Astrocyte (in vitro differentiated cells and primary cell): ENCODE measurements at regions not wholly inside any gene's neighbourhood (a gene's known extent, or its start where the extent isn't known, plus 50 kb on each side); places are given as distances from the start of the nearest gene placed in this dataset.

Source experiments
- DNase-seq: peaks from one replicate; pipeline ENCODE4 v3.0.0-alpha.2; 2010; ENCODE audit warnings: low read depth
- FAIRE-seq: peaks from 2 replicates; lab custom pipeline; 2011; peaks lifted over from hg19 to GRCh38; lab: Jason Lieb, UNC
- H2AFZ ChIP-seq: 2 replicates; pipeline ENCODE4 v1.6.0; 2012; ENCODE audit warnings: low read depth, low read length, inconsistent platforms
- H3K27ac ChIP-seq: 2 replicates; pipeline ENCODE4 v1.5.1; 2011; ENCODE audit warnings: low read depth, low read length, inconsistent platforms
- H3K27me3 ChIP-seq: 2 replicates; pipeline ENCODE4 v1.6.0; 2011; ENCODE audit warnings: low read length, inconsistent platforms; ENCODE audit not compliant: insufficient read depth
- H3K36me3 ChIP-seq: 2 replicates; pipeline ENCODE4 v1.5.1; 2011; ENCODE audit warnings: low read length, inconsistent platforms; ENCODE audit not compliant: insufficient read depth
- H3K4me1 ChIP-seq: 2 replicates; pipeline ENCODE4 v1.5.1; 2011; ENCODE audit warnings: low read length, inconsistent platforms; ENCODE audit not compliant: insufficient read depth
- H3K4me2 ChIP-seq: 2 replicates; pipeline ENCODE4 v1.6.0; 2012; ENCODE audit warnings: low read length, inconsistent platforms
- H3K4me3 ChIP-seq: 2 replicates; pipeline ENCODE4 v1.5.1; 2011; ENCODE audit warnings: low read depth, mild to moderate bottlenecking, low read length, inconsistent platforms; ENCODE audit not compliant: insufficient read depth
- H3K79me2 ChIP-seq: 2 replicates; pipeline ENCODE4 v1.6.0; 2012; ENCODE audit warnings: mild to moderate bottlenecking, low read length, inconsistent platforms; ENCODE audit not compliant: insufficient read depth
- H3K9ac ChIP-seq: 2 replicates; pipeline ENCODE4 v1.6.0; 2012; ENCODE audit warnings: mild to moderate bottlenecking, low read length, inconsistent platforms
- H3K9me3 ChIP-seq: 2 replicates; pipeline ENCODE4 v1.5.1; 2012; ENCODE audit warnings: low read depth, mild to moderate bottlenecking, low read length, inconsistent platforms; ENCODE audit not compliant: insufficient read depth
- H4K20me1 ChIP-seq: 2 replicates; pipeline ENCODE4 v1.6.0; 2012; ENCODE audit warnings: low read length, inconsistent platforms; ENCODE audit not compliant: insufficient read depth
- H3K27ac Mint-ChIP-seq: one replicate; pipeline ENCODE4 v1.8.0; 2021; ENCODE audit warnings: mild to moderate bottlenecking, mixed read lengths; ENCODE audit not compliant: unreplicated experiment
- H3K27me3 Mint-ChIP-seq: one replicate; pipeline ENCODE4 v1.8.0; 2021; ENCODE audit warnings: low read depth, mixed read lengths; ENCODE audit not compliant: unreplicated experiment
- H3K36me3 Mint-ChIP-seq: one replicate; pipeline ENCODE4 v1.8.0; 2021; ENCODE audit warnings: low read depth, mixed read lengths; ENCODE audit not compliant: unreplicated experiment
- H3K4me1 Mint-ChIP-seq: one replicate; pipeline ENCODE4 v1.8.0; 2021; ENCODE audit warnings: low read depth, mixed read lengths; ENCODE audit not compliant: unreplicated experiment
- H3K4me3 Mint-ChIP-seq: one replicate; pipeline ENCODE4 v1.8.0; 2021; ENCODE audit warnings: mild to moderate bottlenecking, moderate library complexity, mixed read lengths; ENCODE audit not compliant: unreplicated experiment
- H3K9me3 Mint-ChIP-seq: one replicate; pipeline ENCODE4 v1.8.0; 2021; ENCODE audit warnings: mild to moderate bottlenecking, mixed read lengths; ENCODE audit not compliant: unreplicated experiment
- EZH2 ChIP-seq: IDR thresholded peaks from 2 replicates; pipeline ENCODE4 v1.6.1; 2012; ENCODE audit warnings: mild to moderate bottlenecking, low read length, inconsistent platforms; ENCODE audit not compliant: insufficient read depth
- TF ChIP-seq, protein P1 (sequence below): IDR thresholded peaks from 2 replicates; pipeline ENCODE4 v1.5.1; 2011; ENCODE audit warnings: low read depth, mild to moderate bottlenecking, inconsistent platforms, low read length, moderate library complexity; ENCODE audit not compliant: insufficient read depth

GRCh38 chr4:24211856-24212255, 322.0 kb upstream of the PPARGC1A start:
- H3K4me1 ChIP-seq, result peaks cover 8% of the 10 kb centered on the region
- no peak overlapping the region for H3K9ac ChIP-seq
- no peak overlapping the region for H3K4me3 Mint-ChIP-seq
- no peak overlapping the region for H3K27ac Mint-ChIP-seq
- no peak overlapping the region for H3K4me3 ChIP-seq
- no peaks in the 10 kb centered on the region for H3K36me3 Mint-ChIP-seq
- H3K27ac ChIP-seq, result no peak overlapping the region
- H3K9me3 Mint-ChIP-seq, result no peaks in the 10 kb centered on the region
- no peak overlapping the region for H2AFZ ChIP-seq
- H3K79me2 ChIP-seq, result no peaks in the 10 kb centered on the region
- no peaks in the 10 kb centered on the region for H3K4me1 Mint-ChIP-seq
- TF ChIP-seq, protein P1, sequence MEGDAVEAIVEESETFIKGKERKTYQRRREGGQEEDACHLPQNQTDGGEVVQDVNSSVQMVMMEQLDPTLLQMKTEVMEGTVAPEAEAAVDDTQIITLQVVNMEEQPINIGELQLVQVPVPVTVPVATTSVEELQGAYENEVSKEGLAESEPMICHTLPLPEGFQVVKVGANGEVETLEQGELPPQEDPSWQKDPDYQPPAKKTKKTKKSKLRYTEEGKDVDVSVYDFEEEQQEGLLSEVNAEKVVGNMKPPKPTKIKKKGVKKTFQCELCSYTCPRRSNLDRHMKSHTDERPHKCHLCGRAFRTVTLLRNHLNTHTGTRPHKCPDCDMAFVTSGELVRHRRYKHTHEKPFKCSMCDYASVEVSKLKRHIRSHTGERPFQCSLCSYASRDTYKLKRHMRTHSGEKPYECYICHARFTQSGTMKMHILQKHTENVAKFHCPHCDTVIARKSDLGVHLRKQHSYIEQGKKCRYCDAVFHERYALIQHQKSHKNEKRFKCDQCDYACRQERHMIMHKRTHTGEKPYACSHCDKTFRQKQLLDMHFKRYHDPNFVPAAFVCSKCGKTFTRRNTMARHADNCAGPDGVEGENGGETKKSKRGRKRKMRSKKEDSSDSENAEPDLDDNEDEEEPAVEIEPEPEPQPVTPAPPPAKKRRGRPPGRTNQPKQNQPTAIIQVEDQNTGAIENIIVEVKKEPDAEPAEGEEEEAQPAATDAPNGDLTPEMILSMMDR, result no peak
- TF ChIP-seq EZH2, result no peak
- no peaks in the 10 kb centered on the region for H3K27me3 Mint-ChIP-seq
- DNase-seq, result peak; percentile 80
- FAIRE-seq, result no peak
- H3K36me3 ChIP-seq, result no peaks in the 10 kb centered on the region
- H3K27me3 ChIP-seq, result peaks cover 3% of the 10 kb centered on the region
- no peaks in the 10 kb centered on the region for H4K20me1 ChIP-seq
- H3K9me3 ChIP-seq, result no peaks in the 10 kb centered on the region
- no peak overlapping the region for H3K4me2 ChIP-seq

GRCh38 chr4:24210332-24210902, 320.6 kb upstream of the PPARGC1A start:
- no peak overlapping the region for H3K27ac Mint-ChIP-seq

GRCh38 chr4:24209906-24210305, 320.1 kb upstream of the PPARGC1A start:
- H3K79me2 ChIP-seq, result no peaks in the 10 kb centered on the region
- H3K9me3 ChIP-seq, result no peaks in the 10 kb centered on the region
- FAIRE-seq, result no peak
- Mint-ChIP-seq H3K4me3 (no peak overlapping the region), H3K27me3 (no peaks in the 10 kb centered on the region), H3K27ac (no peak overlapping the region), H3K4me1 (no peaks in the 10 kb centered on the region), H3K9me3 (no peaks in the 10 kb centered on the region), H3K36me3 (no peaks in the 10 kb centered on the region)
- H3K9ac ChIP-seq, result no peak overlapping the region
- H3K4me2 ChIP-seq, result no peak overlapping the region
- H3K36me3 ChIP-seq, result no peaks in the 10 kb centered on the region
- no peak overlapping the region for H2AFZ ChIP-seq
- no peak for DNase-seq
- peaks cover 8% of the 10 kb centered on the region for H3K4me1 ChIP-seq
- no peak overlapping the region for H3K4me3 ChIP-seq
- H3K27me3 ChIP-seq, result peaks cover 3% of the 10 kb centered on the region
- TF ChIP-seq, protein P1, result no peak
- no peak for TF ChIP-seq EZH2
- peak overlapping the region; percentile 27 for H3K27ac ChIP-seq
- no peaks in the 10 kb centered on the region for H4K20me1 ChIP-seq

More at GRCh38 chr4:24210332-24210902, 320.6 kb upstream of the PPARGC1A start:
- Histone ChIP-seq H3K79me2 (no peaks in the 10 kb centered on the region), H3K36me3 (no peaks in the 10 kb centered on the region), H3K27me3 (peaks cover 3% of the 10 kb centered on the region), H3K9ac (no peak overlapping the region), H2AFZ (no peak overlapping the region), H3K27ac (peak overlapping the region; percentile 27), H3K4me3 (no peak overlapping the region), H4K20me1 (no peaks in the 10 kb centered on the region), H3K4me1 (peaks cover 8% of the 10 kb centered on the region), H3K4me2 (no peak overlapping the region), H3K9me3 (no peaks in the 10 kb centered on the region)
- FAIRE-seq, result no peak
- H3K27me3 Mint-ChIP-seq, result no peaks in the 10 kb centered on the region
- TF ChIP-seq EZH2, result no peak
- TF ChIP-seq, protein P1, result no peak
- no peaks in the 10 kb centered on the region for H3K4me1 Mint-ChIP-seq
- DNase-seq, result peak; percentile 94
- H3K36me3 Mint-ChIP-seq, result no peaks in the 10 kb centered on the region
- H3K4me3 Mint-ChIP-seq, result no peak overlapping the region
- no peaks in the 10 kb centered on the region for H3K9me3 Mint-ChIP-seq
